ENCODE measurements at regions not wholly inside any gene's neighbourhood (a gene's known extent, or its start where the extent isn't known, plus 50 kb on each side); places are given as distances from the start of the nearest gene placed in this dataset.

GRCh38 chr11:15864026-15864805 lies 492.1 kb downstream of the SOX6 start:
- TF ChIP-seq SIN3A (IDR thresholded peaks at IDR 0.05; ENCODE audit: low read depth), result no peak
- no peak for TF ChIP-seq RAD21 (IDR thresholded peaks at IDR 0.05; ENCODE audit: low read depth)
- TF ChIP-seq MAX (IDR thresholded peaks at IDR 0.05), result no peak
- TF ChIP-seq ZNF274 (IDR thresholded peaks at IDR 0.05; ENCODE audit: low read depth, low read length), result no peak
- no peak for TF ChIP-seq POLR2AphosphoS5 (IDR thresholded peaks at IDR 0.05; ENCODE audit: low read depth, low read length)
- TF ChIP-seq EZH2phosphoT487 (IDR thresholded peaks at IDR 0.05; ENCODE audit: borderline replicate concordance), result no peak
- TF ChIP-seq FOSL1 (IDR thresholded peaks at IDR 0.05; ENCODE audit: low read depth), result no peak
- no peak for TF ChIP-seq EZH2 (IDR thresholded peaks at IDR 0.05)
- TF ChIP-seq YY1 (IDR thresholded peaks at IDR 0.05; ENCODE audit: extremely low read depth, insufficient replicate concordance, low read depth, low read length), result no peak
- TF ChIP-seq CTCF (IDR thresholded peaks at IDR 0.05 in 2 of 3, conservative IDR thresholded peaks at IDR 0.05 in 1 of 3; ENCODE audit: borderline replicate concordance in 1 of 3, insufficient read depth in 1 of 3, low read depth in 2 of 3, low read length in 2 of 3), result no peak
- TF ChIP-seq CBX3 (IDR thresholded peaks at IDR 0.05; ENCODE audit: low read depth), result no peak
- no peak for TF ChIP-seq POLR2A (IDR thresholded peaks at IDR 0.05; ENCODE audit: borderline replicate concordance, extremely low read depth, insufficient read depth, insufficient read length)
- no peak for TF ChIP-seq EGR1 (IDR thresholded peaks at IDR 0.05; ENCODE audit: low read depth)
- POLR2A ChIA-PET, result no interaction called here
- CTCF ChIA-PET, result no interaction called here

More at GRCh38 chr11:15864026-15864805, 492.1 kb downstream of the SOX6 start:
- H3K79me2 ChIP-seq (ENCODE audit: insufficient read depth, low read length), result no peaks in the 10 kb centered on the region
- H4K20me1 ChIP-seq (ENCODE audit: insufficient read depth), result no peaks in the 10 kb centered on the region
- no peak overlapping the region for H3K4me2 ChIP-seq (ENCODE audit: low read length)
- no peak overlapping the region for H2AFZ ChIP-seq (ENCODE audit: low read depth, low read length, poor library complexity, severe bottlenecking)
- no peaks in the 10 kb centered on the region for H3K4me1 ChIP-seq (ENCODE audit: control insufficient read depth in 1 of 2, insufficient read depth in 2 of 2, low read length in 2 of 2)
- BruUV-seq (replicated peaks), result no TSS peak
- H3K9me2 ChIP-seq (ENCODE audit: insufficient read depth), result no peaks in the 10 kb centered on the region
- no peak overlapping the region for H3K27ac ChIP-seq (ENCODE audit: low read depth, low read length)
- no peaks in the 10 kb centered on the region for H3K36me3 ChIP-seq (ENCODE audit: control insufficient read depth in 1 of 2, insufficient read depth in 2 of 2, low read length in 2 of 2)
- no peak overlapping the region for H3K9ac ChIP-seq (ENCODE audit: low read length)
- no peak for ATAC-seq
- H3K4me3 ChIP-seq (replicated peaks in 1 of 2; ENCODE audit: low read depth in 1 of 2, low read length in 2 of 2), result no peak overlapping the region
- RAD21 ChIA-PET (ENCODE audit: low non-redundant PET in 1 of 2, low total read pairs in 2 of 2, uncharacterized antibody in 2 of 2, unreplicated experiment in 2 of 2), result no interaction called here
- H3K9me3 ChIP-seq (ENCODE audit: control insufficient read depth in 1 of 2, insufficient read depth in 1 of 2, low read depth in 1 of 2, low read length in 2 of 2), result no peaks in the 10 kb centered on the region
- intact Hi-C loops (cut with micrococcal nuclease), result no loop called here
- peaks cover 18% of the 10 kb centered on the region for H3K27me3 ChIP-seq (ENCODE audit: insufficient read depth, low read length)
- no peak for DNase-seq (ENCODE audit: low read depth, low spot score)

Measured in HCT116 (cell line).